ENCODE measurements at regions not wholly inside any gene's neighbourhood (a gene's known extent, or its start where the extent isn't known, plus 50 kb on each side); places are given as distances from the start of the nearest gene placed in this dataset.
"Not testable (repeated sequence)": the region's sequence is repeated elsewhere in the genome, so short reads cannot be mapped to it uniquely, and the experiment has no call there.

DNA sequence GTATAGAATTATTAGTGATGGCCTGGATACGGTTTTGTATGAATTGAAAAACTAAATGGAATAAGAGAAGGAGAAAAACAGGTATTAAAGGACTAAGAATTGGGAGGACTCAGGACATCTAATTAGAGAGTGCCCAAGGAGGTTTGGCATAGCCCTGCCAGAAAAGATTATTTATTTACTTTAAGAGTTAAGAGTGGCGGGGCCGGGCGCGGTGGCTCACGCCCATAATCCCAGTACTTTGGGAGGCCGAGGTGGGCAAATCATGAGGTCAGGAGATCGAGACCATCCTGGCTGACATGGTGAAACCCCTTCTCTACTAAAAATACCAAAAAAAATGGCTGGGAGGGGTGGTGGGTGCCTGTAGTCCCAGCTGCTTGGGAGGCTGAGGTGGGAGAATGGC is 115.2 kb upstream of the KCNJ3 start:
- TF ChIP-seq, protein P1, sequence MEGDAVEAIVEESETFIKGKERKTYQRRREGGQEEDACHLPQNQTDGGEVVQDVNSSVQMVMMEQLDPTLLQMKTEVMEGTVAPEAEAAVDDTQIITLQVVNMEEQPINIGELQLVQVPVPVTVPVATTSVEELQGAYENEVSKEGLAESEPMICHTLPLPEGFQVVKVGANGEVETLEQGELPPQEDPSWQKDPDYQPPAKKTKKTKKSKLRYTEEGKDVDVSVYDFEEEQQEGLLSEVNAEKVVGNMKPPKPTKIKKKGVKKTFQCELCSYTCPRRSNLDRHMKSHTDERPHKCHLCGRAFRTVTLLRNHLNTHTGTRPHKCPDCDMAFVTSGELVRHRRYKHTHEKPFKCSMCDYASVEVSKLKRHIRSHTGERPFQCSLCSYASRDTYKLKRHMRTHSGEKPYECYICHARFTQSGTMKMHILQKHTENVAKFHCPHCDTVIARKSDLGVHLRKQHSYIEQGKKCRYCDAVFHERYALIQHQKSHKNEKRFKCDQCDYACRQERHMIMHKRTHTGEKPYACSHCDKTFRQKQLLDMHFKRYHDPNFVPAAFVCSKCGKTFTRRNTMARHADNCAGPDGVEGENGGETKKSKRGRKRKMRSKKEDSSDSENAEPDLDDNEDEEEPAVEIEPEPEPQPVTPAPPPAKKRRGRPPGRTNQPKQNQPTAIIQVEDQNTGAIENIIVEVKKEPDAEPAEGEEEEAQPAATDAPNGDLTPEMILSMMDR (IDR thresholded peaks at IDR 0.05), result not testable (repeated sequence)
- TF ChIP-seq ZFX (IDR thresholded peaks at IDR 0.05; ENCODE audit: borderline replicate concordance), result not testable (repeated sequence)
